ENCODE measurements at regions not wholly inside any gene's neighbourhood (a gene's known extent, or its start where the extent isn't known, plus 50 kb on each side); places are given as distances from the start of the nearest gene placed in this dataset.

- ChIA-PET POLR2A (no interaction called here), CTCF (no interaction called here), RAD21 (ENCODE audit: low non-redundant PET in 1 of 2, low total read pairs in 2 of 2, uncharacterized antibody in 2 of 2, unreplicated experiment in 2 of 2) (no interaction called here)
- no peak overlapping the region for H3K9ac ChIP-seq (ENCODE audit: low read length)
- H3K9me2 ChIP-seq (ENCODE audit: insufficient read depth), result no peaks in the 10 kb centered on the region
- no peak overlapping the region for H3K27ac ChIP-seq (ENCODE audit: low read depth, low read length)
- 0 out of 2 replicates have a peak, but pooled peaks cover 3% of the 10 kb centered on the region for H3K27me3 ChIP-seq (ENCODE audit: insufficient read depth, low read length)
- intact Hi-C loops (cut with micrococcal nuclease), result no loop called here
- H3K4me2 ChIP-seq (ENCODE audit: low read length), result no peak overlapping the region
- no TSS peak for BruUV-seq (replicated peaks)
- H3K9me3 ChIP-seq (ENCODE audit: control insufficient read depth in 1 of 2, insufficient read depth in 1 of 2, low read depth in 1 of 2, low read length in 2 of 2), result no peaks in the 10 kb centered on the region
- ATAC-seq (no peak), DNase-seq (ENCODE audit: low read depth, low spot score) (no peak)
- H3K4me3 ChIP-seq (replicated peaks in 1 of 2; ENCODE audit: low read depth in 1 of 2, low read length in 2 of 2), result no peak overlapping the region
- TF ChIP-seq RAD21 (IDR thresholded peaks at IDR 0.05; ENCODE audit: low read depth) (no peak), CEBPB (IDR thresholded peaks at IDR 0.05; ENCODE audit: low read depth) (no peak), SP1 (IDR thresholded peaks at IDR 0.05; ENCODE audit: low read depth) (no peak), CTCF (IDR thresholded peaks at IDR 0.05 in 2 of 3, conservative IDR thresholded peaks at IDR 0.05 in 1 of 3; ENCODE audit: borderline replicate concordance in 1 of 3, insufficient read depth in 1 of 3, low read depth in 2 of 3, low read length in 2 of 3) (no peak), MAX (IDR thresholded peaks at IDR 0.05) (no peak), ZFX (IDR thresholded peaks at IDR 0.05) (no peak), TCF7L2 (IDR thresholded peaks at IDR 0.05; ENCODE audit: borderline replicate concordance, extremely low read depth, insufficient read depth, insufficient read length) (no peak), REST (IDR thresholded peaks at IDR 0.05; ENCODE audit: low read depth) (no peak), POLR2A (IDR thresholded peaks at IDR 0.05; ENCODE audit: borderline replicate concordance, extremely low read depth, insufficient read depth, insufficient read length) (no peak), ELF1 (IDR thresholded peaks at IDR 0.05; ENCODE audit: borderline replicate concordance, low read depth) (no peak), EZH2 (IDR thresholded peaks at IDR 0.05) (no peak)
- no peak overlapping the region for H2AFZ ChIP-seq (ENCODE audit: low read depth, low read length, poor library complexity, severe bottlenecking)
- no peaks in the 10 kb centered on the region for H3K36me3 ChIP-seq (ENCODE audit: control insufficient read depth in 1 of 2, insufficient read depth in 2 of 2, low read length in 2 of 2)
- no peaks in the 10 kb centered on the region for H3K79me2 ChIP-seq (ENCODE audit: insufficient read depth, low read length)
- H3K4me1 ChIP-seq (ENCODE audit: control insufficient read depth in 1 of 2, insufficient read depth in 2 of 2, low read length in 2 of 2), result no peaks in the 10 kb centered on the region
- H4K20me1 ChIP-seq (ENCODE audit: insufficient read depth), result no peaks in the 10 kb centered on the region
Measured at GRCh38 chr10:23696476-23696875, 257.6 kb downstream of the OTUD1 start.
